ENCODE measurements at regions not wholly inside any gene's neighbourhood (a gene's known extent, or its start where the extent isn't known, plus 50 kb on each side); places are given as distances from the start of the nearest gene placed in this dataset.

DNA sequence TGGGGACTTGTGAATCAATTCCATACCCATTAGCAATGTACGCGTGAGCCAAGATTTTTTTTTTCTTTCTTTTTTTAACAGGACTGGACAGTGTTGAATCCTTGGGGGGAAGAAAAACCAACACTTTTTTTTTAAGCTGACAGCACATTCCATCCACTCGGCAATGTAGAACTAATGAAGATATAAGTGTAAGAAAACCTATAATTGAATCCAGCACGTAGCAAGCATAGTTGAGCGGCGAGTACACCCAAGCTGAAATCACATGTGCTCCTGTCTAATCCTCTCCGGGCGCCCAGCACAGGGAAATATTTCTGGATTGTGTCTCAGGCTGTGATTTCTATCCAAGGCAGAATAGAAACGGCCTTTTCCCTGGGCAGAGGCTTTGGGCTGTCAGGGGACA, 118.2 kb downstream of the BOD1 start:
- H3K56ac ChIP-seq (ENCODE audit: extremely low read depth, insufficient read depth, low read length), result no peak overlapping the region
- peaks cover 26% of the 10 kb centered on the region for H3K4me1 ChIP-seq (ENCODE audit: control insufficient read depth, insufficient read depth, low read length)
- POLR2A ChIA-PET (ENCODE audit: unreplicated experiment), result no interaction called here
- peak overlapping the region; percentile 3; the same call in 1 of the 2 replicates for H3K9ac ChIP-seq (ENCODE audit: low read depth, low read length)
- H2BK20ac ChIP-seq (ENCODE audit: low read depth, low read length), result peak overlapping the region; percentile 73
- peaks cover 11% of the 10 kb centered on the region; the same call in 1 of the 2 replicates for H3K9me1 ChIP-seq (ENCODE audit: insufficient read depth, low read length)
- ATAC-seq (ENCODE audit: low read depth), result peak; percentile 53
- 10% methylated on average over 2 of the region's 9 CpGs; no CpG with 5 or more reads in 1 of the 2 experiments for WGBS, 2 experiments (ENCODE audit: extremely low coverage in 2 of 2, insufficient read length in 1 of 2)
- H3K4ac ChIP-seq (ENCODE audit: low read depth, low read length), result peak overlapping the region; percentile 86
- BruUV-seq (replicated peaks), result no TSS peak
- in situ Hi-C loops (cut with MboI; ENCODE audit: low sequenced_read_pairs), result no loop called here
- no peaks in the 10 kb centered on the region for H3K79me1 ChIP-seq (ENCODE audit: low read depth in 1 of 2, low read length in 2 of 2)
- H2BK5ac ChIP-seq (ENCODE audit: low read depth, low read length, poor library complexity, severe bottlenecking), result peak overlapping the region; percentile 65
- peak overlapping the region; percentile 42; the same call in 1 of the 2 replicates for H3K27ac ChIP-seq (ENCODE audit: insufficient read depth, low read length)
- dilution Hi-C loops (cut with HindIII; ENCODE audit: low sequenced_read_pairs, unreplicated experiment), result no loop called here
- peak; percentile 64 for DNase-seq
- no peaks in the 10 kb centered on the region for H3K9me3 ChIP-seq (ENCODE audit: control insufficient read depth, insufficient read depth, low read length)
- peak overlapping the region; percentile 76 for H2AK5ac ChIP-seq (ENCODE audit: low read depth, low read length)
- intact Hi-C loops (cut with micrococcal nuclease), result loop anchor here (5.0 kb wide), 1 partner anchor 74 kb away; no protein-coding TSS in a partner anchor
- no peaks in the 10 kb centered on the region for H4K20me1 ChIP-seq (ENCODE audit: insufficient read depth, low read length)
- H2AK9ac ChIP-seq (replicated peaks; ENCODE audit: low read depth, low read length, poor library complexity), result no peak overlapping the region
- H4K5ac ChIP-seq (ENCODE audit: low read depth, low read length), result no peak overlapping the region
- H2AFZ ChIP-seq (replicated peaks; ENCODE audit: low read length, poor library complexity), result peak overlapping the region; percentile 73
- H3K4me3 ChIP-seq (ENCODE audit: insufficient read depth, low read depth, low read length), result no peak overlapping the region
- H3K23ac ChIP-seq (ENCODE audit: low read depth, low read length), result peak overlapping the region; percentile 8; the same call in 1 of the 2 replicates
- H2BK120ac ChIP-seq (ENCODE audit: low read depth, low read length), result peak overlapping the region; percentile 83
- TF ChIP-seq, protein P1, sequence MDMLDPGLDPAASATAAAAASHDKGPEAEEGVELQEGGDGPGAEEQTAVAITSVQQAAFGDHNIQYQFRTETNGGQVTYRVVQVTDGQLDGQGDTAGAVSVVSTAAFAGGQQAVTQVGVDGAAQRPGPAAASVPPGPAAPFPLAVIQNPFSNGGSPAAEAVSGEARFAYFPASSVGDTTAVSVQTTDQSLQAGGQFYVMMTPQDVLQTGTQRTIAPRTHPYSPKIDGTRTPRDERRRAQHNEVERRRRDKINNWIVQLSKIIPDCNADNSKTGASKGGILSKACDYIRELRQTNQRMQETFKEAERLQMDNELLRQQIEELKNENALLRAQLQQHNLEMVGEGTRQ (IDR thresholded peaks at IDR 0.05; ENCODE audit: low read depth, low read length), result peak; percentile 44; the same call in 1 of the 2 replicates
- no peak for TF ChIP-seq RCOR1 (IDR thresholded peaks at IDR 0.05; ENCODE audit: insufficient replicate concordance, low read length)
- no peak overlapping the region; the same call in 1 of the 2 replicates for H3K18ac ChIP-seq (ENCODE audit: low read depth, low read length)
- H4K91ac ChIP-seq (ENCODE audit: insufficient read depth, low read depth, low read length), result peak overlapping the region; percentile 81
- H3K36me3 ChIP-seq (ENCODE audit: control insufficient read depth, insufficient read depth, low read length), result no peaks in the 10 kb centered on the region
- H3K4me2 ChIP-seq (ENCODE audit: low read depth, low read length), result no peak overlapping the region
- H4K8ac ChIP-seq (ENCODE audit: low read depth in 2 of 2, low read length in 2 of 2), result peak overlapping the region; percentile 46 to 63; a peak in 3 of 4 replicates
- H3K27me3 ChIP-seq (ENCODE audit: control insufficient read depth, insufficient read depth, low read length), result no peaks in the 10 kb centered on the region
- peak overlapping the region; percentile 69 for H3K14ac ChIP-seq (replicated peaks; ENCODE audit: low read depth, low read length)
- no peak overlapping the region; the same call in 2 of the 3 replicates for H2BK15ac ChIP-seq (ENCODE audit: low read depth, low read length)
- CTCF ChIA-PET, result interaction anchor here (0.6 to 1.1 kb wide), 3 partner anchors 18 to 86 kb away, joined by 3 to 4 read pairs (median 3); no protein-coding TSS in a partner anchor
